B cell (primary cell): ENCODE measurements at regions not wholly inside any gene's neighbourhood (a gene's known extent, or its start where the extent isn't known, plus 50 kb on each side); places are given as distances from the start of the nearest gene placed in this dataset.
"Not testable (repeated sequence)": the region's sequence is repeated elsewhere in the genome, so short reads cannot be mapped to it uniquely, and the experiment has no call there.

Experiments
- ATAC-seq: fragments of 200-7000 bp; cut with Tn5 transposase; one replicate; pipeline ENCODE4 v1.10.0; 2021; ENCODE audit warnings: low read depth, mild to moderate bottlenecking, moderate number of reproducible peaks, moderate library complexity
- CTCF ChIA-PET: fragments of 350-600 bp; sonication (Branson Sonifier 250); formaldehyde crosslinking; loops from one replicate; lab custom pipeline; 2021; ENCODE audit warnings: antibody characterized with exemption, inconsistent platforms; lab: Charles Lee
- POLR2A ChIA-PET: fragments of 350-600 bp; sonication (Branson Sonifier 250); formaldehyde crosslinking; loops from one replicate; lab custom pipeline; 2021; ENCODE audit warnings: antibody characterized with exemption; lab: Charles Lee
- DNase-seq: peaks from one replicate; pipeline ENCODE4 v3.0.0; 2013
- H2AFZ ChIP-seq: 2 replicates; pipeline ENCODE4 v1.6.1; 2012; ENCODE audit warnings: mild to moderate bottlenecking, low read depth, low read length; ENCODE audit not compliant: insufficient read depth, poor library complexity, severe bottlenecking
- H3K27ac ChIP-seq, 2 donors: 1 replicate in 1 of 2; 2 replicates in 1 of 2; pipeline ENCODE4 v1.5.1; 2012 to 2013; ENCODE audit warnings: low read length in 2 of 2, mild to moderate bottlenecking in 2 of 2, moderate library complexity in 1 of 2
- H3K27me3 ChIP-seq, 4 experiments: fragments of 200-600 bp in 1 of 4; sonication (generic) in 1 of 4; replicated peaks in 1 of 4; 1 replicate in 2 of 4; 2 replicates in 2 of 4; pipeline versions ENCODE4 v1.6.1 to v1.7.0; 2013 to 2016; ENCODE audit warnings: low read length in 3 of 4, mild to moderate bottlenecking in 2 of 4, mixed read lengths in 1 of 4, moderate library complexity in 1 of 4; ENCODE audit not compliant: insufficient read depth in 4 of 4, control insufficient read depth in 3 of 4; ENCODE audit errors: control extremely low read depth in 1 of 4
- H3K36me3 ChIP-seq, 2 experiments: replicated peaks in 1 of 2; 1 replicate in 1 of 2; 2 replicates in 1 of 2; pipeline versions ENCODE4 v1.6.1 to v1.7.1; 2013; ENCODE audit warnings: low read length in 1 of 2; ENCODE audit not compliant: insufficient read depth in 2 of 2, control insufficient read depth in 1 of 2; ENCODE audit errors: control extremely low read depth in 1 of 2, extremely low read depth in 1 of 2
- H3K4me1 ChIP-seq, 2 donors: fragments of 200-600 bp in 1 of 2; sonication (generic) in 1 of 2; 1 replicate in 1 of 2; 2 replicates in 1 of 2; pipeline versions ENCODE4 v1.5.1 to v1.6.1; 2013 to 2017; ENCODE audit warnings: low read length in 2 of 2; ENCODE audit not compliant: control insufficient read depth in 2 of 2, insufficient read depth in 2 of 2
- H3K4me2 ChIP-seq: replicated peaks from 2 replicates; pipeline ENCODE3; 2012; ENCODE audit warnings: mild to moderate bottlenecking, low read depth, low read length; ENCODE audit not compliant: poor library complexity, severe bottlenecking
- H3K4me3 ChIP-seq, 5 experiments: fragments of 200-600 bp in 1 of 5; sonication (generic) in 1 of 5; 1 replicate in 3 of 5; 2 replicates in 2 of 5; pipeline versions ENCODE4 v1.5.1 to v1.7.0; 2011 to 2016; ENCODE audit warnings: low read length in 4 of 5, mild to moderate bottlenecking in 4 of 5, low read depth in 2 of 5, control low read depth in 1 of 5, moderate library complexity in 1 of 5; ENCODE audit not compliant: insufficient read depth in 1 of 5; ENCODE audit errors: control extremely low read depth in 1 of 5, extremely low read depth in 1 of 5
- H3K79me2 ChIP-seq: fragments of 200-600 bp; sonication (generic); one replicate; pipeline ENCODE4 v1.6.0; 2016; ENCODE audit warnings: low read length; ENCODE audit not compliant: control insufficient read depth, insufficient read depth
- H3K9ac ChIP-seq: fragments of 200-600 bp; sonication (generic); 2 replicates; pipeline ENCODE4 v1.6.1; 2017; ENCODE audit warnings: mild to moderate bottlenecking, low read length, moderate library complexity
- H3K9me3 ChIP-seq, 3 donors: one replicate each; pipeline versions ENCODE4 v1.6.1 to v1.7.1; 2013; ENCODE audit warnings: low read length in 2 of 3; ENCODE audit not compliant: control insufficient read depth in 2 of 3, insufficient read depth in 1 of 3; ENCODE audit errors: control extremely low read depth in 1 of 3
- H4K20me1 ChIP-seq: 2 replicates; pipeline ENCODE4 v1.6.0; 2012; ENCODE audit warnings: mild to moderate bottlenecking, low read length; ENCODE audit not compliant: insufficient read depth, control insufficient read depth, poor library complexity, severe bottlenecking
- H3K27ac Mint-ChIP-seq: one replicate; pipeline ENCODE4 v1.8.0; 2021; ENCODE audit warnings: mixed read lengths
- H3K27me3 Mint-ChIP-seq: one replicate; pipeline ENCODE4 v1.8.0; 2021; ENCODE audit warnings: mixed read lengths
- H3K4me1 Mint-ChIP-seq: one replicate; pipeline ENCODE4 v1.8.0; 2021; ENCODE audit warnings: mixed read lengths
- H3K4me3 Mint-ChIP-seq: one replicate; pipeline ENCODE4 v1.8.0; 2021; ENCODE audit warnings: mixed read lengths
- H3K9me3 Mint-ChIP-seq: one replicate; pipeline ENCODE4 v1.8.0; 2022; ENCODE audit warnings: mixed read lengths; ENCODE audit not compliant: insufficient read depth
- EZH2 ChIP-seq: IDR thresholded peaks from 2 replicates; pipeline ENCODE4 v1.6.1; 2012; ENCODE audit warnings: borderline replicate concordance, low read depth, mild to moderate bottlenecking, moderate library complexity, low read length; ENCODE audit not compliant: insufficient read depth, poor library complexity, severe bottlenecking
- WGBS: methylation state at CpG from one replicate; pipeline ENCODE4 v1.1.5; 2013; ENCODE audit warnings: missing lambda C conversion rate; ENCODE audit not compliant: insufficient coverage; 5-methylcytosine and 5-hydroxymethylcytosine counted together
- intact Hi-C: fragments of 100-400 bp; cut with micrococcal nuclease; formaldehyde crosslinking; loops from one replicate; pipeline ENCODE4 v1.10.0; 2022
- TF ChIP-seq, protein P1 (sequence below): fragments of 200-600 bp; IDR thresholded peaks from one replicate; pipeline ENCODE4 v1.8.0; 2022; ENCODE audit warnings: antibody characterized with exemption, mild to moderate bottlenecking

DNA sequence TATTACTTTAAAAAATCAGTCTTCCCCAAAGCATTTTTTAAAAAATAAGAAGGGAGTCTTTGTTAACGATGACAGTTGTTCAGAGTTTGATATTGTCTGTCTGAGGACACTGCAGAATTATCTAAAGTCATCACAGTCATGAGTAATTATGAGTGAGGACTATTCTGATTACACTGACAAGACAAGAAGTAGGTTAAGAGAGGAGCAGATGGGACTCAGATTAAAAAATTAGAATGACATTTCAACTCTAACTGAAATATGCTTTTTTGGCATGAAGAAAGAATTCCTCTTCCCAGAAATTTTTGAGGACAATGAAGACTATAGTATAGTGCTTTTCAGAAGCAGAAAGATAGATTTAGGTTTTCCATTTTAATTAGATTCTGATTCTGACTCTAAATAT lies 456.5 kb downstream of the EPHA7 start:
- Histone ChIP-seq H4K20me1 (no peaks in the 10 kb centered on the region), H2AFZ (no peak overlapping the region), H3K4me3 (no peak overlapping the region), H3K9ac (no peak overlapping the region), H3K9me3 (peaks cover 0 to 8% (median 0%) of the 10 kb centered on the region in 3 donors), H3K4me2 (no peak overlapping the region), H3K4me1 (no peaks in the 10 kb centered on the region), H3K36me3 (no peaks in the 10 kb centered on the region), H3K79me2 (no peaks in the 10 kb centered on the region), H3K27ac (no peak overlapping the region), H3K27me3 (no peaks in the 10 kb centered on the region)
- H3K27me3 Mint-ChIP-seq, result no peaks in the 10 kb centered on the region
- CTCF ChIA-PET, result no interaction called here
- H3K4me1 Mint-ChIP-seq, result no peaks in the 10 kb centered on the region
- no peak overlapping the region for H3K4me3 Mint-ChIP-seq
- H3K27ac Mint-ChIP-seq, result no peak overlapping the region
- ATAC-seq, result no peak
- peaks cover 8% of the 10 kb centered on the region for H3K9me3 Mint-ChIP-seq
- DNase-seq, result no peak
- intact Hi-C loops, result no loop called here
- TF ChIP-seq EZH2, result no peak
- TF ChIP-seq, protein P1, sequence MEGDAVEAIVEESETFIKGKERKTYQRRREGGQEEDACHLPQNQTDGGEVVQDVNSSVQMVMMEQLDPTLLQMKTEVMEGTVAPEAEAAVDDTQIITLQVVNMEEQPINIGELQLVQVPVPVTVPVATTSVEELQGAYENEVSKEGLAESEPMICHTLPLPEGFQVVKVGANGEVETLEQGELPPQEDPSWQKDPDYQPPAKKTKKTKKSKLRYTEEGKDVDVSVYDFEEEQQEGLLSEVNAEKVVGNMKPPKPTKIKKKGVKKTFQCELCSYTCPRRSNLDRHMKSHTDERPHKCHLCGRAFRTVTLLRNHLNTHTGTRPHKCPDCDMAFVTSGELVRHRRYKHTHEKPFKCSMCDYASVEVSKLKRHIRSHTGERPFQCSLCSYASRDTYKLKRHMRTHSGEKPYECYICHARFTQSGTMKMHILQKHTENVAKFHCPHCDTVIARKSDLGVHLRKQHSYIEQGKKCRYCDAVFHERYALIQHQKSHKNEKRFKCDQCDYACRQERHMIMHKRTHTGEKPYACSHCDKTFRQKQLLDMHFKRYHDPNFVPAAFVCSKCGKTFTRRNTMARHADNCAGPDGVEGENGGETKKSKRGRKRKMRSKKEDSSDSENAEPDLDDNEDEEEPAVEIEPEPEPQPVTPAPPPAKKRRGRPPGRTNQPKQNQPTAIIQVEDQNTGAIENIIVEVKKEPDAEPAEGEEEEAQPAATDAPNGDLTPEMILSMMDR, result no peak
- WGBS, result no CpG with 5 or more reads among the region's 1 CpG
- POLR2A ChIA-PET, result no interaction called here

DNA sequence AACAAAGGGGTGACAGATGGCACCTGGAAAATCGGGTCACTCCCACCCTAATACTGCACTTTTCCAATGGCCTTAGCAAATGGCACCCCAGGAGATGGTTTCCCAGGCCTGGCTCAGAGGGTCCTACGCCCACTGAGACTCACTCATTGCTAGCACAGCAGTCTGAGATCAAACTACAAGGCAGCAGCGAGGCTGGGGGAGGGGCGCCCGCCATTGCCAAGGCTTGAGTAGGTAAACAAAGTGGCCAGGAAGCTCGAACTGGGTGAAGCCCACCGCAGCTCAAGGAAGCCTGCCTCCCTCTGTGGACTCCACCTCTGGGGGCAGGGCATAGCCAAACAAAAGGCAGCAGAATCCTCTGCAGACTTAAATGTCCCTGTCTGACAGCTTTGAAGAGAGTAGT lies 467.2 kb downstream of the EPHA7 start:
- ATAC-seq, H3K9me3 Mint-ChIP-seq, CTCF ChIA-PET, H3K4me1 ChIP-seq, H3K9me3 ChIP-seq, H3K27me3 Mint-ChIP-seq, H3K9ac ChIP-seq, POLR2A ChIA-PET, H3K27ac ChIP-seq, H4K20me1 ChIP-seq, intact Hi-C loops, H3K79me2 ChIP-seq, H3K4me3 ChIP-seq, H3K27ac Mint-ChIP-seq, H3K27me3 ChIP-seq, H3K4me1 Mint-ChIP-seq, H3K4me3 Mint-ChIP-seq, H2AFZ ChIP-seq, DNase-seq, H3K4me2 ChIP-seq, H3K36me3 ChIP-seq: not testable (repeated sequence)
- WGBS, result 97% methylated on average over 6 of the region's 7 CpGs
